Hematopoietic multipotent progenitor cell treated with erythropoietin and hydrocortisone succinate and interleukin-3 and kit ligand, for 8 days (in vitro differentiated cells): ENCODE measurements at regions not wholly inside any gene's neighbourhood (a gene's known extent, or its start where the extent isn't known, plus 50 kb on each side); places are given as distances from the start of the nearest gene placed in this dataset.
"Not testable (repeated sequence)": the region's sequence is repeated elsewhere in the genome, so short reads cannot be mapped to it uniquely, and the experiment has no call there.

Experiments used
- DNase-seq: peaks from one replicate; pipeline ENCODE4 v3.0.0-alpha.2; 2015

GRCh38 chr3:64387688-64388087 is 162.4 kb upstream of the PRICKLE2 start:
- DNase-seq: no peak

DNA sequence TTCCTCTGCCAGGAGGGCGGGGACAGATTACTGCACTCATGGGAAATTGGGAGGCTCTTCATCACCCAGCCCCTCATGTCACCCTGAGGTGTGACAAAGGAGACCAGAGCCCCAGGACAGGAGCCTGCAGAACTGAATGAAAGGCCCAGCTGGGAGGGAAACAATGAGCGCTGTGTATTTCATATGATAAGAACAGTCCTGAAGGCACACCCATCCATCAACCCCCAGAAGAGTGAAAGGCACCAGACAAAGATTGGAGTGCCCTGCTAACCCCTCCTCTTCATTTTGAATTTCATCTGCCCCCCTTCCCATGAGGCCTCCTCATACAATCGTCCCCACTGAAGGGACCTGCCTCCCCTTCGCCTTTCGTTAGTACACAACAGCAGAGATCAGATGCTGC is 160.0 kb upstream of the PRICKLE2 start:
- no peak for DNase-seq

- no peak for DNase-seq
These were observed 159.3 kb upstream of the PRICKLE2 start for GRCh38 chr3:64384561-64384960.

DNA sequence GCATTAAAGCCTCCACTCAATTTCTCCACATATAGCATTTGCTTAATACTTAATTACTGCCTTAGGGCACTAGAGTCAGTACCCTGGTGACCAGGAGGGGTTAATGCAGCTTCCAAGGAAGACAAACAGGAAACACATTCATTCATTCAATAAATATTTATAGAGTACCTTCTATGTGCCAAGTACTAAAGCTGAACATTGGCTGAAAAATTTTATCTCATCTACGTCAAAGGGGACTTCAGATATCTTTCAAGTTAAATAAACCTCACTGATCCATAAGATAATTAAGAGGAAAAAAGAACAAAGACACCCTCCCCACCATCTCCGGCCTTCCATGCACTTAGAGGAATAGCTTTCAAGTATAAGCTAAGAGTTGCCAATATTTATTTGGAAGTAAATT is 156.9 kb upstream of the PRICKLE2 start:
- DNase-seq: no peak

GRCh38 chr3:64381367-64381766 is 156.1 kb upstream of the PRICKLE2 start:
- DNase-seq: no peak

GRCh38 chr3:64380546-64380945 is 155.3 kb upstream of the PRICKLE2 start:
- no peak for DNase-seq

- DNase-seq: no peak
These were observed 154.0 kb upstream of the PRICKLE2 start for GRCh38 chr3:64379221-64379620.

DNA sequence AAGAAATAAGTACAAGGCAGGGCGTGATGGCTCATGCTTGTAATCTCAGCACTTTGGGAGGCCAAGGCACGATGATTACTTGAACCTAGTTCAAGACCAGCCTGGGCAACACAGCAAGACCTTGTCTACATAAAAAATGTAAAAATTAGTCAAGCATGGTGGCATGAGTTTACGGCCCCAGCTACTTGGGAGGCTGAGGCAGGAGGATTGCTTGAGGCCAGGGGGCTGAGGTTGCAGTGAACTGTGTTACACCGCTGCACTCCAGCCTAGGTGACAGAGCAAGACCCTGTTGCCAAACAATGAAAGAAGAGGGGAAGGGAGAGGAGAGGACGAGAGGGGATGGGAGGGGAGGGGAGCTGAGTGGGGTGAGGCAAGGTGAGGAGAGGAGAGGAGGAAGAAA is 152.7 kb upstream of the PRICKLE2 start:
- DNase-seq: no peak

- DNase-seq: no peak
These were observed 150.5 kb upstream of the PRICKLE2 start for GRCh38 chr3:64375737-64376136.

DNA sequence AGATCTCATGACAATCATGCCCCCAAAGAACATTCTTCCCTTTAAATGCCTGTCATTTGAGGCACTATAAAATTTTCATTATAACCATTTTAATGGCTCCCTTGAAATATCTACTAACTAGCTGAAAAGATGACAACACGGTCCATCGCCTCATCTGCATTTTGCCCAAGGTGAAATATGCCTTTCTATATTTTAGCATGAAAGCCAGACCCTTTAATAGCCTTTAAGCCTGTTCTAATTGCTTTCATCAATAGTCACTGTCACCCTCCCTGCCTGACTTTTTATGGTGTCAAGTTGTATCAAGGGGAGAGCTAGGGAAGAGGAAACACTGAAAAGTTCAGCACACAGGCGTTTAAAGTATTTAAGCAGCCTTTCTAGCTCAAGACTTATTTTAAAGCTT is 144.1 kb upstream of the PRICKLE2 start:
- DNase-seq: no peak

- no peak for DNase-seq
These were observed 143.2 kb upstream of the PRICKLE2 start for GRCh38 chr3:64368257-64369020.

DNA sequence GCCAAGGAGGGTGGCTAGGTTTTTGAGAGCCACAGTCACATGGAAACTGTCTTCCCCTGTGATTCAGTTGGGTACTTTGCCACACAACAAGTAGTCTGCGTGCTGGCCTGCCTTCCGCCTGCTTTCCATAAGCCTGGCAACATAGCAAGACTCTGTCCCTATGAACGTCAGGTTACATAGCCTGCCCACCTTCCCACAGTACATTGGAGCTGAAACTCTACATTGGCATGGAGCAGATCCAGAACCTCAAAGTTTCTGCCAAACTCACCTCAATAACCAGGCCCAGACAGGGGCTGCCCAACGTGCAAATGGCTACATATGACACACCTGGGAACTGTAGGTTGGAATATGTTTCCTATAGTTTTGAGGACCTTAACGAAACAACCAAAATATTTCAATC is 140.6 kb upstream of the PRICKLE2 start:
- no peak for DNase-seq

- no peak for DNase-seq
These were observed 138.6 kb upstream of the PRICKLE2 start for GRCh38 chr3:64363842-64364241.

- no peak for DNase-seq
These were observed 136.9 kb upstream of the PRICKLE2 start for GRCh38 chr3:64361962-64362735.

GRCh38 chr3:64361036-64361435 is 135.8 kb upstream of the PRICKLE2 start:
- DNase-seq: not testable (repeated sequence)

DNA sequence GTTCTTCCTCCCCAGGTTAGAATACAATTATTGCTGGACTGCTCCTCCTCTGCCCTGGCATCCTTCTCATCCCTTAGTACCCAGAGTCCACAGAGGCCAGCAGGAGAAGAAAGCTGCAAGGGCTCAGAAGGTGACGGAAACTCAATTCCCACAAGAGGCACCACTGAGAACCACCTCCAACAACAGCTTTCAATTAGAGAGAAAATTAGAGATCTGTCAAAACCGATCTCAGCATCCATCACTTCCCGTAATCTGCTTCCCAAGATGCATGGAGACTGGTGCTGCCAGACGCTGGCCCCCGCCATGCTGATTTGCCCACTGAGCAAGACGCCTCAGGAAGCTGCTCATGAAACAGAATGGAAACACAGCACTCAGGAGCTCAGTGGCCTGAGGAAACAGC is 135.0 kb upstream of the PRICKLE2 start:
- no peak for DNase-seq

DNA sequence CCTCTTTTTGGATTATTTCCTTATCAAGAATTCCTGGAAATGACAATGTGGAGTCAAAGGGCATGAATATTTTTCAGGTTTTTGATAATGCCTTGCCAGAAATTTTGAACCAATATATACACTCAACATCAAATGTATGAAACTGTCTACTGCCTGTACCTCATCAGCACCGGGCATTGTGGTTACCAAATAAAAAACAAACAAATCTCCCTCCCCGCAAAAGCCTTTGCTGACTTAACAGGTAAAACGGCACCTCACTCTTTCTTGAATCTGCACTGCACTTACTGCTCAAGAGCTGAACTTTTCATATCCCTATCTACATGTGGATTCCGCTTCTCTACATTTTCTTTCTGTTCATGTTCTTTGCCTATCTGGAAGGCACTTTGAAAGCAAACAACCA is 134.5 kb upstream of the PRICKLE2 start:
- DNase-seq: no peak

GRCh38 chr3:64358853-64359252 is 133.6 kb upstream of the PRICKLE2 start:
- DNase-seq: no peak

DNA sequence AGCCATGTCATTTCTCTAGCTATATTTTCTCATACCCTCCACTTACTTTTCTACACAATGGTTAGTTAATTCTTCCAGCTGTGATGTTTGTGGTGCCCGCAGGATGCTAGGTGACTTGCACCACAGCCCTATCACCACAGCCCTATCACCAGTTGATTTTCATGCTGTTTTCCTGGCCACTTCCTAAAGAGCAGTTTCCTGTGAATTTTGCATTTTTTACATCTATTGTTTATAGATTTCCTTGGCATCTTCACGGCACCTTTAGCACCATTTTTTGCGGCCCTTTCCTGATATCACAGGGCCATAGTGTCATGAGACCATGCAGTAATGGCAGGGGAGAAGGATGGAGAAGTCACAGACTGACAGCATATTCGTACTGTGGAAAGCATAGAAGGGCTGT is 132.9 kb upstream of the PRICKLE2 start:
- DNase-seq: no peak

DNA sequence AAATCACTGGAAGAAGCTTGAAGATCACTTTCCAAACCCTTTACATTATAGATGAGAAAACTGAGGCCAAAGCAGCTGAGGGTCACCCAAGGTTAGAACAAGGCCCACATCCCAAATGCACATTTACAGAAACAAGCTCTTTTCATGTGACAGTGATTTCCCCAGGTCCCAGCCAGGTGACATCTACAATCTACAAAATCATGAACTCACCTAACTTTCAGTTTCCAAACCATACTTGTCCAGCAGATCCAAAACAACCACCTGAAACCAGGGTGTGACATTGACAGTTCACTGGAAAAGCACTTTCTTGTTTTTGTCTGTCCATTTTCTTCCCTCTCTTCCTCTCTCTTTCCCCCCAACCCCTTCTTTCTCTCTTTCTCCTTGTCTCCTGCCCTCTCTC is 132.2 kb upstream of the PRICKLE2 start:
- no peak for DNase-seq

GRCh38 chr3:64355401-64355807 is 130.1 kb upstream of the PRICKLE2 start:
- DNase-seq: no peak

GRCh38 chr3:64354956-64355355 is 129.7 kb upstream of the PRICKLE2 start:
- no peak for DNase-seq

- no peak for DNase-seq
These were observed 129.0 kb upstream of the PRICKLE2 start for GRCh38 chr3:64354221-64354620.

DNA sequence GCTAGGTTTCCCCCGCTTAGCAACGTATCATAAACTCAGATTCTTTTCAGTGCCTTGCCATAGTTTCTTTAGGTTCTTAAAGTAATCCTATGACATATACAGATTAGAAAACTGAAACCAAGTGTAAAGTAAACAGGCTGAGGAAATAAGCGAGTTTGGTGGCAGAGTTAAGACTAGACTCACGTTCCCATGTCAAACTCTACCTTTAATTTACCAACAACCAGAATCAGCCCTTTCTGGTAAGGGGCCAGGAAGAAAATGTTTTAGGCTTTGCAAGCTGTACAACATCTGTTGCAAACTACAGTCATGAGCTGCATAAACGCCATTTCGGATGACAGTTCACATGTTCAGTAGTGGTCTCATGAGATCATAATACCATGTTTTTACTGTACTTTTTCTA is 128.0 kb upstream of the PRICKLE2 start:
- no peak for DNase-seq

GRCh38 chr3:64352639-64352992 is 127.3 kb upstream of the PRICKLE2 start:
- DNase-seq: no peak
